ENCODE measurements at regions not wholly inside any gene's neighbourhood (a gene's known extent, or its start where the extent isn't known, plus 50 kb on each side); places are given as distances from the start of the nearest gene placed in this dataset.

- H3K4me3 Mint-ChIP-seq = no peak overlapping the region
- no peaks in the 10 kb centered on the region for H3K4me1 Mint-ChIP-seq
- H3K9me3 Mint-ChIP-seq = no peaks in the 10 kb centered on the region
- H3K27ac Mint-ChIP-seq = no peak overlapping the region
- no peaks in the 10 kb centered on the region for H3K36me3 Mint-ChIP-seq (ENCODE audit: low read depth)
- ChIA-PET CTCF (no interaction called here), POLR2A (no interaction called here)
- no peaks in the 10 kb centered on the region for H3K27me3 Mint-ChIP-seq
- DNase-seq = no peak
Measured at GRCh38 chr18:72147830-72148229, 396.3 kb downstream of the CBLN2 start.

GRCh38 chr18:72140007-72140406 is 404.1 kb downstream of the CBLN2 start:
- CTCF ChIA-PET = no interaction called here
- Mint-ChIP-seq H3K9me3 (peaks cover 13% of the 10 kb centered on the region), H3K4me3 (no peak overlapping the region), H3K36me3 (ENCODE audit: low read depth) (no peaks in the 10 kb centered on the region), H3K27ac (no peak overlapping the region), H3K27me3 (no peaks in the 10 kb centered on the region), H3K4me1 (no peaks in the 10 kb centered on the region)
- POLR2A ChIA-PET = no interaction called here
- no peak for DNase-seq

DNA sequence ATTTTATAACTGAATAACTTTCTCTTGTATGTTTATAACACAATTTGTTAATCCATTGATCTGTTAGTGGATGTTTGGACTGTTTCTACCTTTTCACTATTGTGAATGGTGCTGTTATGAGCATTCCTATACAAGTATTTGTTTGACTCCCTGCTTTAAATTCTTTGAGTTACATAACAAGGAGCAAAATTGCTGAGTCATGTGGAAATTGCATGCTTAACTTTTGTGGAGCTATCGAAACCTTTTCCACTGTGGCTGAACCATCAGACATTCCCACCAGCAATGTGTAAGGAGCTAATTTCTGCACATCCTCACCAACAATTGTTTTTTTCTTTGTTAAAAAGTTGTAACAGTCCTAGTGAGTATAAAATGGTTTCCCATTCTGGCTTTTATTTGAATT is 415.5 kb downstream of the CBLN2 start:
- H3K4me1 Mint-ChIP-seq = no peaks in the 10 kb centered on the region
- H3K27me3 Mint-ChIP-seq = no peaks in the 10 kb centered on the region
- no peak overlapping the region for H3K27ac Mint-ChIP-seq
- ChIA-PET CTCF (no interaction called here), POLR2A (no interaction called here)
- no peak for DNase-seq
- peaks cover 4% of the 10 kb centered on the region for H3K9me3 Mint-ChIP-seq
- no peak overlapping the region for H3K4me3 Mint-ChIP-seq
- no peaks in the 10 kb centered on the region for H3K36me3 Mint-ChIP-seq (ENCODE audit: low read depth)

DNA sequence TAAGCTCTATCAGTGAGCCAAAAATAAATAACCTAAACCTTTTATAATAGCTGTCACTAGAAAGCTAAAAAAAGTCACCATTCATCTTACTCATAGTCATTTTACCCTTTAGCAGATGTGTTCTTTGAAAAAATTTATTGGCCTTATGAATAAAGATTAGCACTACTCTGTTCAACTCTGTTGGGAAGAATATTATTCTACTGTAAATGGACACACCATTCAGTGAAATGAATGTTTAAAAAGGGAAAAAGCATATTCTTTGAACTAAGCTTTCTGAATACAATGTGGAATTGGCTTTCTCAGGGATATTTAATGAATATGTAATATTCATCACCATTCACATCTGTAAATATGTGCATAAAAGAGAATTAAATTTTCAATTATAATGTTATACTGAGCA is 422.0 kb downstream of the CBLN2 start:
- ChIA-PET CTCF (no interaction called here), POLR2A (no interaction called here)
- DNase-seq = no peak
- Mint-ChIP-seq H3K27ac (no peak overlapping the region), H3K4me1 (no peaks in the 10 kb centered on the region), H3K27me3 (no peaks in the 10 kb centered on the region), H3K9me3 (no peaks in the 10 kb centered on the region), H3K4me3 (no peak overlapping the region), H3K36me3 (ENCODE audit: low read depth) (no peaks in the 10 kb centered on the region)

GRCh38 chr18:72119082-72119481 is 425.1 kb downstream of the CBLN2 start:
- H3K27me3 Mint-ChIP-seq = no peaks in the 10 kb centered on the region
- CTCF ChIA-PET = no interaction called here
- no peaks in the 10 kb centered on the region for H3K4me1 Mint-ChIP-seq
- peaks cover 10% of the 10 kb centered on the region for H3K9me3 Mint-ChIP-seq
- H3K27ac Mint-ChIP-seq = no peak overlapping the region
- no peak overlapping the region for H3K4me3 Mint-ChIP-seq
- no peaks in the 10 kb centered on the region for H3K36me3 Mint-ChIP-seq (ENCODE audit: low read depth)
- DNase-seq = no peak
- POLR2A ChIA-PET = no interaction called here

DNA sequence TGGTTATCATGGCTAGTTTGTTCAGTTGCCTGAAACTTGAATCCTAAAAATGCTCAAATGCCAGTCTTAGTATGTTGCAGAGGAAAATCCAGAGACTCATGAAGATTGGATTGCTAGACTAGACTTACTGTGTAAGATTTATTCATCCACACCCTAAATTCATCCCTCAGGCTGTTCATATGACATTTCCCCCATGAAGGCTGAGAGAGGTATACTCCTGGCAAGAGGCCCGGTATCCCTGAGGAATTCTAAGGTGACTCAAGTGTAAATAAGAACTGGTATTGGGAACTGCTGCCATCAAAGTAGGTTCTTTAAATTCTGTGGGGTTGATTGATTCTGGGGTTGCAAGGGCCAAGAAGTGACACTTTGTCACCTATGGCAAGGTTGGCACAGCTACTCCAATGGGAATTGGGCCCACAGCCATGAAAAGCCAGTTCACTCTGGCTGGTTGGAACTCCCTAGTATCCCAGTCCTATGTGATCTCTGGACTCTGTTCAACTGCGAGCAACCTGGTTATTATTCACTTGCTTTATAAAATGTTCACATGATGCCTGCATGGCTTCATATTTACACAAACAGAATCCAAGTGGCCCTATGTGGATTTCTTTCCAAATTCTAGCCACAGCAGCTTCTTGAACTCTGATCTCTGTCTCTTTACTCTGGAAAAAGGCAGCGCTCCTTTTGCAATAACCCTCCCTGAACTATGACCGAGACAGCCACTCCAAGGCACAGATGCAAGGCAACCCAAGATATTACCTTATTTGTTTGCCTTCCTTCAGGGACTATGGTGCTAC is 429.1 kb downstream of the CBLN2 start:
- Mint-ChIP-seq H3K27ac (no peak overlapping the region), H3K27me3 (no peaks in the 10 kb centered on the region), H3K36me3 (ENCODE audit: low read depth) (no peaks in the 10 kb centered on the region), H3K9me3 (peaks cover 15% of the 10 kb centered on the region), H3K4me1 (no peaks in the 10 kb centered on the region), H3K4me3 (no peak overlapping the region)
- POLR2A ChIA-PET = no interaction called here
- CTCF ChIA-PET = no interaction called here
- no peak for DNase-seq

GRCh38 chr18:72107647-72108383 is 436.3 kb downstream of the CBLN2 start:
- no peaks in the 10 kb centered on the region for H3K36me3 Mint-ChIP-seq (ENCODE audit: low read depth)
- H3K27me3 Mint-ChIP-seq = no peaks in the 10 kb centered on the region
- ChIA-PET CTCF (no interaction called here), POLR2A (no interaction called here)
- H3K27ac Mint-ChIP-seq = no peak overlapping the region
- no peak for DNase-seq
- H3K9me3 Mint-ChIP-seq = peaks cover 4% of the 10 kb centered on the region
- H3K4me1 Mint-ChIP-seq = no peaks in the 10 kb centered on the region
- H3K4me3 Mint-ChIP-seq = no peak overlapping the region

GRCh38 chr18:72104851-72105250 is 439.3 kb downstream of the CBLN2 start:
- no peak overlapping the region for H3K27ac Mint-ChIP-seq
- POLR2A ChIA-PET = no interaction called here

DNA sequence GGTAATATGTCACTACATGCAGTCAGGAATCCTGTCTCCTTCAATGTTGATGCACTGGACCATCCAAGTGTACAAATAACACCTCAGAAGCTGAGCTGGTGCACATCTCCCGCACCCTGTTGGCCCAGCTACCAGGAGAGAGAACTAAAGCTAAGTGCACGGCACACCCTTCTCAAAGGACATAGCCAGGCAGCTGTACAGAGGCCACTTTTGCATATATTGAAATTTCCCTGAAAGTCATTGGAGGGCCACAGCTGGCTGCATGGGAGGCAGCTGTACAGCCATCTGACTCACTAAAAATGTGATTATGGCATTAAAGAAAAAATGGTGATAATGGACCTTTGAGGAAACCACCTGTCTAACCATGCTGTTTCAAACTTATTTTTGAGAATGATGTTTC is 441.7 kb downstream of the CBLN2 start:
- no peaks in the 10 kb centered on the region for H3K36me3 Mint-ChIP-seq (ENCODE audit: low read depth)
- H3K4me1 Mint-ChIP-seq = no peaks in the 10 kb centered on the region
- peaks cover 5% of the 10 kb centered on the region for H3K9me3 Mint-ChIP-seq
- ChIA-PET POLR2A (no interaction called here), CTCF (no interaction called here)
- H3K27me3 Mint-ChIP-seq = no peaks in the 10 kb centered on the region
- H3K27ac Mint-ChIP-seq = no peak overlapping the region
- no peak for DNase-seq
- no peak overlapping the region for H3K4me3 Mint-ChIP-seq

More at GRCh38 chr18:72104851-72105250, 439.3 kb downstream of the CBLN2 start:
- no peaks in the 10 kb centered on the region for H3K36me3 Mint-ChIP-seq (ENCODE audit: low read depth)
- H3K9me3 Mint-ChIP-seq = peaks cover 1% of the 10 kb centered on the region
- H3K4me1 Mint-ChIP-seq = no peaks in the 10 kb centered on the region
- DNase-seq = no peak
- CTCF ChIA-PET = no interaction called here
- no peak overlapping the region for H3K4me3 Mint-ChIP-seq
- H3K27me3 Mint-ChIP-seq = no peaks in the 10 kb centered on the region

DNA sequence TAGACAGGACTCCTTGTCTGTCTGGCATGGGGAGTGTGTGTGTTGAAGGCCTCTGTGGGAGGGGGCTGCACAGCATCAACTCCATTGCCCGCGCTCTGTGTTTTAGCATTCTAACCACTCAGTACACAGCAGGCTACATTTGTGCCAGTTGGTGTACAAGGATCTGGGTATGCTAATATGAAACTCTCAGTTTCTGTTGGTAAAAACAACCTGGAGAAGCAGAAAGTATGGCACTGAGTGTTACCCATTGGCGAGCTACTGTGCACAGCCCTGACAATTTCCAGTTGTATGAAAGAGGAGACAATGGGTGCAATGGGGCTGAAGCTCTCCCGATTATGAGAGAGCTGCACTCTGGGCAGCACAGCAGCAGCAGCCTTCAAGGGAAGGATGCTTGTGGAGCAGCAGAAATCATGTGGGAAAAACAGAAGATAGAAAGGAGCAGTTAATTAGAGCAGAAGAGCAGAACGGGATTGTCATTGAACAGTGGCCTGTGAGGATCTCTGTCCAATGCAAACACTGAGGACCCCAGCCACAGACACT is 443.6 kb downstream of the CBLN2 start:
- no peak overlapping the region for H3K4me3 Mint-ChIP-seq
- peaks cover 5% of the 10 kb centered on the region for H3K9me3 Mint-ChIP-seq
- H3K27me3 Mint-ChIP-seq = no peaks in the 10 kb centered on the region
- H3K4me1 Mint-ChIP-seq = no peaks in the 10 kb centered on the region
- DNase-seq = no peak
- no peaks in the 10 kb centered on the region for H3K36me3 Mint-ChIP-seq (ENCODE audit: low read depth)
- CTCF ChIA-PET = no interaction called here
- POLR2A ChIA-PET = no interaction called here
- no peak overlapping the region for H3K27ac Mint-ChIP-seq

DNA sequence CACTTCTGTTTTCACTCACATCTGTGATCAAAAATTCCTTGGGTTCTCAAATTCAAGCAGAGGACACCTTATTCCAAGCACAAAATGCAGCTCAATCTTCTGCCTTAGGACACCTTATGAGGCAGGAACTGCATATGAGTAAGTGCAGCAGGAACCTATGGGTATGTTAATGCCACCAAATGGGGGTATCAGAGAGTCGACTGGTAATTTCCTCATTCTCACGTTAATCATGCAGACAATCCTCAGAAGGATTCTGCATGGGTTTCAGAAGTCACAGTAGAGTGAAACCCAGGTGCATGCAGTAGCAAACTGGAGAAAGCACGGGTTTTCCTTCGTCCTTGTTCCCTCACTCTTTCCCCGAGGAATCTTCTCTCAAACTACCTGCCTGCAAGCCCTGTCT is 452.8 kb downstream of the CBLN2 start:
- peaks cover 3% of the 10 kb centered on the region for H3K9me3 Mint-ChIP-seq
- no peaks in the 10 kb centered on the region for H3K36me3 Mint-ChIP-seq (ENCODE audit: low read depth)
- H3K27ac Mint-ChIP-seq = no peak overlapping the region
- no peak for DNase-seq
- H3K4me3 Mint-ChIP-seq = no peak overlapping the region
- H3K4me1 Mint-ChIP-seq = no peaks in the 10 kb centered on the region
- H3K27me3 Mint-ChIP-seq = no peaks in the 10 kb centered on the region
- POLR2A ChIA-PET = no interaction called here
- CTCF ChIA-PET = no interaction called here

DNA sequence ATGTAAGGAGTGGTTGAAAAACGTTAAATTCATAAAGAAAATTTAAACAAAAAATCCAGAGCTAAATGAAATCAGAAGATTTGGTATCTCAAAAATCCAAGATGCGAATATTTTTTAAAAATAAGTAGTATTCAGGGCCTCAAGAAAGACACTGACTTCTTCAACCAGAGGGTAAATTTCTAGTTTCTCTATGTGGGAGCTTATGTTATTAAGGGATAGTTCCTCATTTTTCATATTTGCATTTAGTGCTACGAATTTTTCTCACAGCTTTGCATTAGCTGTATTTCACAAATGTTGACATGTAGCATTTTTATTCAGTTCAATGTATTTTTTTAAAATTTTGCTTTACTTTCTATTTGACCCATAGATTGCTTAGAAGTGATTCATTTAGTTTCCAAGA is 454.7 kb downstream of the CBLN2 start:
- H3K9me3 Mint-ChIP-seq = peaks cover 3% of the 10 kb centered on the region
- no peaks in the 10 kb centered on the region for H3K27me3 Mint-ChIP-seq
- CTCF ChIA-PET = no interaction called here
- no peak for DNase-seq
- no peaks in the 10 kb centered on the region for H3K36me3 Mint-ChIP-seq (ENCODE audit: low read depth)
- no peaks in the 10 kb centered on the region for H3K4me1 Mint-ChIP-seq
- no peak overlapping the region for H3K27ac Mint-ChIP-seq
- POLR2A ChIA-PET = no interaction called here
- H3K4me3 Mint-ChIP-seq = no peak overlapping the region

DNA sequence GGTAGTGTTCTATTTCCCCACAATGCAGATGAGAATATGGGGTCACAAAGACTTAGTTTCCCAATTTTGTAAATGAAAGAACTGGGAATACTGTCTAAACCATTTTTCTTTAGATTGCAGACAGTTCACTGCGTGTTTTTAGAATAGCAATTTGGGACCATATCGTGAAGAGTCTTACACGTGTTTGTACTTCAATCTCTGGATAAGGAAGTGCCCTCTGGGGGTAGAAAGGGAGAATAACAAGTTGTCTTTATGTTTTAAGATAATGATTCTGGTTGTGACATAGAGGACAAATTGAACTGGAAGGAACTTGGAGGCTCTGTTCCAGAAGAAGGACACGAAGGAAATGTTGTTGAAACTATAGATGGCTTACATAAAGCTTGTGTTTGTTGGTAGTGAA is 457.7 kb downstream of the CBLN2 start:
- H3K9me3 Mint-ChIP-seq = peaks cover 3% of the 10 kb centered on the region
- CTCF ChIA-PET = no interaction called here
- H3K27me3 Mint-ChIP-seq = no peaks in the 10 kb centered on the region
- POLR2A ChIA-PET = no interaction called here
- H3K4me3 Mint-ChIP-seq = no peak overlapping the region
- no peaks in the 10 kb centered on the region for H3K36me3 Mint-ChIP-seq (ENCODE audit: low read depth)
- H3K27ac Mint-ChIP-seq = no peak overlapping the region
- H3K4me1 Mint-ChIP-seq = no peaks in the 10 kb centered on the region
- DNase-seq = no peak

DNA sequence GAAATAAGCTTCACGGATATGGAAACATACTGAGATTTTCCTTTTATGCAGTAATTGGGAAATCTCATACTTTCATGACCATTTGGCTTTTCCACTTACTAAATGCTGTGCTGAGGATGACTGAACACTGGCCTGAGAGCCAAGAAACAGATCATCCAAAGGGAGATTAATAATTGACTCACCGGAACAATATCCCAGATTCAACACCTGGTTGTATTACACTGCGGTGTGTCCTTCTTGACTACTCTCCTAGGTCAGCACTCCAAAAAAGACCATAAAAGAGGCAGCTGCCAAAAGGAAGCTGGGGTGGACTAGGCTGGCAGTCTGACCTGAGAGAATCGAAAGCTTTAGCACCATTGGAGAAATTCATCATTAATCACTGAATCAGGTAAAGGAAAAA is 469.1 kb downstream of the CBLN2 start:
- H3K9me3 Mint-ChIP-seq = peaks cover 7% of the 10 kb centered on the region
- no peak for DNase-seq
- POLR2A ChIA-PET = no interaction called here
- CTCF ChIA-PET = no interaction called here
- no peak overlapping the region for H3K4me3 Mint-ChIP-seq
- H3K4me1 Mint-ChIP-seq = no peaks in the 10 kb centered on the region
- no peak overlapping the region for H3K27ac Mint-ChIP-seq
- no peaks in the 10 kb centered on the region for H3K36me3 Mint-ChIP-seq (ENCODE audit: low read depth)
- H3K27me3 Mint-ChIP-seq = no peaks in the 10 kb centered on the region
